GM12878 (cell line): ENCODE measurements at regions not wholly inside any gene's neighbourhood (a gene's known extent, or its start where the extent isn't known, plus 50 kb on each side); places are given as distances from the start of the nearest gene placed in this dataset.

Experiments
- ATF3 ChIP-seq: IDR thresholded peaks from 2 replicates; pipeline ENCODE4 v1.6.1; 2011; ENCODE audit warnings: low read depth, mild to moderate bottlenecking, low read length, moderate library complexity, borderline replicate concordance; ENCODE audit errors: extremely low read depth
- BHLHE40 ChIP-seq, 2 experiments: fragments of 450-650 bp in 1 of 2; IDR thresholded peaks; 2 replicates each; pipeline ENCODE4 v1.6.1; 2011 to 2017; ENCODE audit warnings: low read depth in 2 of 2, borderline replicate concordance in 1 of 2, improper control_type of control experiment in 1 of 2, low read length in 1 of 2, mild to moderate bottlenecking in 1 of 2
- CREM ChIP-seq: IDR thresholded peaks from 2 replicates; pipeline ENCODE4 v1.6.1; 2014; ENCODE audit warnings: antibody characterized with exemption, low read depth
- ETV6 ChIP-seq, 2 experiments: fragments of 450-650 bp in 1 of 2; IDR thresholded peaks in 1 of 2; conservative IDR thresholded peaks in 1 of 2; 2 replicates each; pipeline ENCODE4 v1.6.1; 2014; ENCODE audit warnings: antibody characterized with exemption in 1 of 2, borderline replicate concordance in 1 of 2, low read depth in 1 of 2, mild to moderate bottlenecking in 1 of 2, moderate library complexity in 1 of 2
- FOXK2 ChIP-seq: fragments of 450-650 bp; IDR thresholded peaks from 2 replicates; pipeline ENCODE4 v1.6.1; 2017; ENCODE audit warnings: mild to moderate bottlenecking, moderate library complexity
- KAT2A ChIP-seq: conservative IDR thresholded peaks from 2 replicates; pipeline ENCODE4 v1.6.1; 2011; ENCODE audit warnings: low read depth, low read length; ENCODE audit not compliant: control insufficient read depth
- MEF2A ChIP-seq: IDR thresholded peaks from 2 replicates; pipeline ENCODE4 v1.6.1; 2011; ENCODE audit warnings: low read depth, mild to moderate bottlenecking, low read length, moderate library complexity; ENCODE audit not compliant: insufficient read depth
- MEF2B ChIP-seq: fragments of 450-650 bp; IDR thresholded peaks from 2 replicates; pipeline ENCODE4 v1.6.1; 2018; ENCODE audit warnings: mild to moderate bottlenecking, moderate library complexity; ENCODE audit not compliant: partially characterized antibody, poor library complexity, severe bottlenecking
- MTA3 ChIP-seq: IDR thresholded peaks from 2 replicates; pipeline ENCODE4 v1.6.1; 2012; ENCODE audit warnings: low read length, inconsistent platforms, borderline replicate concordance
- NR2F1 ChIP-seq: fragments of 450-650 bp; conservative IDR thresholded peaks from 2 replicates; pipeline ENCODE4 v1.6.1; 2017; ENCODE audit warnings: mild to moderate bottlenecking
- PAX5 ChIP-seq: IDR thresholded peaks from 2 replicates; pipeline ENCODE4 v1.6.1; 2011; ENCODE audit warnings: low read depth, low read length, borderline replicate concordance
- RELB ChIP-seq: fragments of 450-650 bp; IDR thresholded peaks from 2 replicates; pipeline ENCODE4 v1.6.1; 2017; ENCODE audit warnings: low read depth, mild to moderate bottlenecking, moderate library complexity
- RUNX3 ChIP-seq: IDR thresholded peaks from 2 replicates; pipeline ENCODE4 v1.6.1; 2012; ENCODE audit warnings: low read length, inconsistent platforms
- SMC3 ChIP-seq: IDR thresholded peaks from 2 replicates; pipeline ENCODE4 v1.6.1; 2011; ENCODE audit warnings: low read length, improper control_type of control experiment, borderline replicate concordance
- SP1 ChIP-seq: IDR thresholded peaks from one replicate; pipeline ENCODE4 v1.6.1; 2011; ENCODE audit warnings: low read depth, low read length
- SREBF2 ChIP-seq: IDR thresholded peaks from 2 replicates; pipeline ENCODE4 v1.6.1; 2012; ENCODE audit warnings: mild to moderate bottlenecking, low read length
- SRF ChIP-seq, 2 experiments: IDR thresholded peaks; 2 replicates each; pipeline ENCODE4 v1.6.1; 2011; ENCODE audit warnings: low read depth in 2 of 2, low read length in 2 of 2, mild to moderate bottlenecking in 1 of 2, moderate library complexity in 1 of 2
- TBL1XR1 ChIP-seq: IDR thresholded peaks from 2 replicates; pipeline ENCODE4 v1.6.1; 2012; ENCODE audit warnings: low read depth, low read length, improper control_type of control experiment
- ZBTB11 ChIP-seq: fragments of 450-650 bp; formaldehyde crosslinking; IDR thresholded peaks from 2 replicates; pipeline ENCODE4 v1.5.0; 2022; ENCODE audit warnings: mild to moderate bottlenecking, missing genetic modification characterization
- ZNF207 ChIP-seq: fragments of 450-650 bp; IDR thresholded peaks from 2 replicates; pipeline ENCODE4 v1.6.1; 2014; ENCODE audit warnings: antibody characterized with exemption, mild to moderate bottlenecking, borderline replicate concordance
- ZSCAN29 ChIP-seq: fragments of 450-650 bp; IDR thresholded peaks from 2 replicates; pipeline ENCODE4 v1.6.1; 2017; ENCODE audit warnings: mild to moderate bottlenecking, moderate library complexity
- TF ChIP-seq, protein P1 (sequence below): fragments of 450-650 bp; IDR thresholded peaks from 2 replicates; pipeline ENCODE4 v1.6.1; 2017; ENCODE audit warnings: antibody characterized with exemption, mild to moderate bottlenecking, moderate library complexity

- TF ChIP-seq RUNX3 (peak; percentile 69), SRF (IDR thresholded peaks at IDR 0.05; ENCODE audit: low read depth in 2 of 2, low read length in 2 of 2) (no peak), SP1 (no peak), FOXK2 (no peak), TBL1XR1 (peak; percentile 80), SMC3 (no peak), PAX5 (peak; percentile 82; the same call in 1 of the 2 replicates), RELB (peak; percentile 91), KAT2A (no peak), BHLHE40 (IDR thresholded peaks at IDR 0.05; ENCODE audit: borderline replicate concordance in 1 of 2, low read depth in 2 of 2, low read length in 1 of 2) (0 out of 4 replicates have a peak, but pooled peaks of 1 of the 2 experiments have one; percentile 27), MEF2B (peak; percentile 60), ATF3 (no peak), ZNF207 (no peak), ETV6 (conservative IDR thresholded peaks at IDR 0.05 in 1 of 2, IDR thresholded peaks at IDR 0.05 in 1 of 2; ENCODE audit: borderline replicate concordance in 1 of 2, low read depth in 1 of 2) (peak in 1 of 2 experiments; percentile 82; a peak in 2 of 4 replicates), NR2F1 (0 out of 2 replicates have a peak, but pooled peaks have one; percentile 32), ZSCAN29 (no peak), MTA3 (no peak), CREM (peak; percentile 68; the same call in 1 of the 2 replicates), SREBF2 (no peak), MEF2A (0 out of 2 replicates have a peak, but pooled peaks have one; percentile 79), ZBTB11 (no peak)
- TF ChIP-seq, protein P1, sequence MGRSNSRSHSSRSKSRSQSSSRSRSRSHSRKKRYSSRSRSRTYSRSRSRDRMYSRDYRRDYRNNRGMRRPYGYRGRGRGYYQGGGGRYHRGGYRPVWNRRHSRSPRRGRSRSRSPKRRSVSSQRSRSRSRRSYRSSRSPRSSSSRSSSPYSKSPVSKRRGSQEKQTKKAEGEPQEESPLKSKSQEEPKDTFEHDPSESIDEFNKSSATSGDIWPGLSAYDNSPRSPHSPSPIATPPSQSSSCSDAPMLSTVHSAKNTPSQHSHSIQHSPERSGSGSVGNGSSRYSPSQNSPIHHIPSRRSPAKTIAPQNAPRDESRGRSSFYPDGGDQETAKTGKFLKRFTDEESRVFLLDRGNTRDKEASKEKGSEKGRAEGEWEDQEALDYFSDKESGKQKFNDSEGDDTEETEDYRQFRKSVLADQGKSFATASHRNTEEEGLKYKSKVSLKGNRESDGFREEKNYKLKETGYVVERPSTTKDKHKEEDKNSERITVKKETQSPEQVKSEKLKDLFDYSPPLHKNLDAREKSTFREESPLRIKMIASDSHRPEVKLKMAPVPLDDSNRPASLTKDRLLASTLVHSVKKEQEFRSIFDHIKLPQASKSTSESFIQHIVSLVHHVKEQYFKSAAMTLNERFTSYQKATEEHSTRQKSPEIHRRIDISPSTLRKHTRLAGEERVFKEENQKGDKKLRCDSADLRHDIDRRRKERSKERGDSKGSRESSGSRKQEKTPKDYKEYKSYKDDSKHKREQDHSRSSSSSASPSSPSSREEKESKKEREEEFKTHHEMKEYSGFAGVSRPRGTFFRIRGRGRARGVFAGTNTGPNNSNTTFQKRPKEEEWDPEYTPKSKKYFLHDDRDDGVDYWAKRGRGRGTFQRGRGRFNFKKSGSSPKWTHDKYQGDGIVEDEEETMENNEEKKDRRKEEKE, result no peak
Observed at GRCh38 chr7:30225863-30226613, 58.4 kb upstream of the ZNRF2 start (continued).
